T47D (cell line): ENCODE measurements at regions not wholly inside any gene's neighbourhood (a gene's known extent, or its start where the extent isn't known, plus 50 kb on each side); places are given as distances from the start of the nearest gene placed in this dataset.

Source experiments
- DNase-seq, 2 experiments: peaks; one replicate each; pipeline versions ENCODE4 v3.0.0 to v3.0.0-alpha.2; 2011 to 2012; ENCODE audit warnings: low read depth in 1 of 2, low spot score in 1 of 2
- JUND ChIP-seq: IDR thresholded peaks from 2 replicates; pipeline ENCODE4 v1.6.1; 2012; ENCODE audit warnings: low read depth
- in situ Hi-C: cut with HindIII; loops from 2 replicates; pipeline ENCODE4 v1.10.0; 2016; ENCODE audit warnings: low sequenced_read_pairs, low pct_unique_long_range_greater_than_20kb

DNA sequence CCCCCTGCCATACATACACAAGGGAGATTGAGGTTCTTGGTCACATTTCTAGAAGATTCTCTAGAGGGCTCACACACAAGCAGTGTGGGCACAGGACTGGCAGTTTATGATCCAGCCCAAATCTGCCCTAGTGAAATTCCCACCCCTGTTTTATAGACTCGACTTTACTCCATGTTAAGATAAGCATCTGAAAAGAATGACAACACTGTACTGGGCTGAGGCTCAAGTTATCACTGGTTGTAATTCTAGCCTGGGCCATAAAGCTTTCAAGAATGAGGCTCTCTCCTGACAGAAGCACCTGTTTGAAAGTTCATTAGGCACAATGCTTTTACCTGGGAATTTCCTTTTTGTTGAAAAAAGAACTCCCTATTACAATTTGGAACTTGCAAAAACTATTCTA, 195.6 kb upstream of the GLI3 start:
- DNase-seq = no peak
- TF ChIP-seq JUND = no peak
- in situ Hi-C loops = no loop called here

DNA sequence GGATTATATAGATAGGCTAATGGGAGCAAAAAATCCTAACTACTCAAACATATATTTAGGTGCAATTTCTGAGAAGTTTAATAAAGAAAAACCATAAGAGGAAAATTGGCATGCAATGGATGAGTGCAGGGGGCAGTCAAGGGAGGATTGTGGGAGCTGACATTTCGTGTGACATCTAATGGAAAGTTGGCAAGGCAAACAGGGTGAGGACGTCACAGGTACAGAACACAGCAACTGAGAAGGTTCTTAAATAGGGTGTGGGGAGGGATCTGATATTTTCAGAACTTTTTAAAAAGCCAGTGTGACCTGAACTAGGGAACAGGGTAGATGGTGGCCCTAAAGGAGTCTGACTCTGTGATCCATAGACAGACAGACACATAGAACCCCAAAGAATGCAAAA, 194.9 kb upstream of the GLI3 start:
- in situ Hi-C loops = no loop called here
- no peak for TF ChIP-seq JUND
- no peak for DNase-seq

DNA sequence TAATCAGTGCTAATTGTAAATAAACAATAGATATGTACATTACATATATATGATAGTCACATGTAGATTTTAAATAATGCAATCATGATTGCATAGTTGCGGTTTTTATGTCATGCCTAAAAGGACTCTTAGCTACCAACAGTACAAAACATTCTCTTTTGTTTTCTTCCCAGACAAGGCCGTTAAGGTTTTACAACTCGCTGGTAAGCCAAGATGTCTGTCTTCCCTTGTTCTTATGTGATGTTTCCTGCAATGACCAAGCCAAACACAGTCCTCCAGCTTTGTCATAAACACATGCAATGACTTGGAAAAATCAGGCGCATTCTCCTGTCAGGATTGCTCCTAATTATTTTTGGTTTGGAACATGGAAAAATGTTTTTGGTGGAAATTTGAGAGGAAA, 192.3 kb upstream of the GLI3 start:
- no peak for TF ChIP-seq JUND
- in situ Hi-C loops = no loop called here
- DNase-seq = no peak

DNA sequence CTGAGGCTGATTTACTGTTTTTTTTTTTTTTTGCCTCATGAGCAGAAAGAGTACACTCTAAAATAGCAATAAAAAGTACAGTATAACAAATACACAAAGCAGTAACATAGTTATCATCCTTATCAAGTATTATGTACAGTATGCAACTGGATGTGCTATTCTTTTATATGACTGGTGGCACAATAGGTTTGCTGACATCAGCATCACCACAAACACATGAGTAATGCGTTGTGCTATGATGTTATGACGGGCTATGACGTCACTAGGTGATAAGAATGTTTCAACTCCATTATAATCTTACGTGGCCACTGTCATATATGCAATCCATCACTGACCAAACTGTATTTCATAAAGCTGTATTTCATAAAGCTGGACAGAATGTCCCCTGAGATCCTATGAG, 189.2 kb upstream of the GLI3 start:
- DNase-seq = no peak
- no peak for TF ChIP-seq JUND
- in situ Hi-C loops = no loop called here

DNA sequence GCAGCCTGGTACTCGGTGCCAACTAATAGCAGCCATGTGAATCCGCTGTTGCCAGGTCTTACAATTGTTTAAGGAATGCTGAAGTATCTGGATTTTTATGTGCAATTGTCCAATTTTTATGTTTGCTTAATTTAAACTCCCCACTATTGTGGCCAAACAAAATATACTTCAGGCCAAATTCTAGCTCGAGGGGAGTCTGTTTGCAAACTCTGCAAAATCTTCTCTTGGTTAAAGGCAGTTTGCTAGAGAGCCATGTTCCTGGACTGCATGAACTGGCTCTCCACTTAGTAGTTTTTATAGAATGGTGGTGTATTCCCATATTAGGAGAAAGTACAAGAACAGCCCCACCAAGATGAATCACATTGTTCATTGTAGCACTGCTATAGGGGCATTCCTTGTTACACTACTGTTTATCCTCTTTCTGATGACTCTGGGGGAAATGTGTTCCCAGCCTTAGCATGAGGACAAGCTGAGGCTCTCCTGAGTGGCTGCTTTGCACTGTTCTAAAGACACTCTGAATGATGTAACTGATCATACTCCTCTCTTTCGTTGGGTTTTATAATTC, 178.0 kb upstream of the GLI3 start:
- TF ChIP-seq JUND = no peak
- no peak for DNase-seq
- in situ Hi-C loops = no loop called here

DNA sequence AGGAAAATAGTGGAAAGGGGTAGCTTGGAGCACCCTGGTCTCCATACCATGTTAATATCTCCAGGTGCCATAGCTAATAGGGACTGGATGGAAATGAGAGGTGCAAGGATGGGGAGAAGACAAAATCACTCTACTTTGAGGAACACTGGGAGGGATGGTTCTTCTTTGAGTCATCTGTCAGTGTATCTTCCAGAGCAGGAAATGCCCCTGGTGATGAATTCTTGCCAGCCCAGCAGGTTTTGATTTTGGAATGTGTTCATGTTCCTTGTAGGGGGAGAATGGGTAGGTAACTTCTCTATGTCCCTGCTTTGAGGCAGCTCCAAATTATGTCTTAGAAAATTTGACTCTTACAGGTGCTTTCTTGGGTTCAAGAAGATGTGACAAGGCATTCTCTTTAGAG, 177.0 kb upstream of the GLI3 start:
- peak in 1 of 2 experiments; percentile 32 for DNase-seq
- in situ Hi-C loops = no loop called here
- no peak for TF ChIP-seq JUND

DNA sequence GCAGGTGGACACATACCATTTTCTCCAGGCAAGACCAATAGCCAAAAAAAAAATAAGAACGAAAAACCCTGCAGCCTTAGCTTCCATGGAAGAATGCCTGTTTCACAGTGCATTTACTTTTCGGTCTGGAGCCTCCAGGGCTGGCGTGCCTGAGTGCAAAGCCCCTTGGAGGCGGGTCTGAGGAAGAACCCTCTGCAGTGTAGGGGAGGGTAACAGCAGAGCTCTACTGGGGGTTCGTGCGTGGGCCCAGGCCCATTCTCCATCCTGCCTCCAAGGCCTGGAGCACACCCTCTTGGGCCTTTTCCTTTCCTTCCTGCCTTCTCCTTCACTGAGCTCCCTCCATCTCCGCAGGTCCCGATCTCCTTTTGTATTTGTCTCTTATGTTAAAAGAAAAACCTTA, 172.3 kb upstream of the GLI3 start:
- in situ Hi-C loops = no loop called here
- no peak for TF ChIP-seq JUND

DNA sequence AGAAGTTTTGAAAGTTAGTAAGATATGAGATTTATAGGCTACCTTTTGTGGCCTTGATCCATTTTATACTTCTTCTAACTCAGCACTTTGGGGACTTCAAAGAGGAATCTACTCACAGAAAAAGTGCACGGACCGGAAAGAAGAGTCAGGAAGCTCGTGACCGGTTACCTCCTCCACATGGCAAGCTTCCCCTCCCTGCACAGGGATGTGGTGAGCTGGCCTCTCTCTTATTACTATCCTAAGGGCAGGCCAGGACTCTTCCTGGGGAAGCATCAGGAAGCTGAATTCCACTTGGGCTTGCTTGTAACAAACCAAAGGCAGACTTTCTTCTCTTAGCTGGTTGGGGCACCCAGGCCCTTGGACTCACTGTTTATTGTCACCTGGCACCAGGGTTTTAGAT, 170.8 kb upstream of the GLI3 start:
- DNase-seq = peak in 1 of 2 experiments; percentile 75
- TF ChIP-seq JUND = no peak
- in situ Hi-C loops = no loop called here

More for the DNA sequence above, 172.3 kb upstream of the GLI3 start:
- no peak for DNase-seq

DNA sequence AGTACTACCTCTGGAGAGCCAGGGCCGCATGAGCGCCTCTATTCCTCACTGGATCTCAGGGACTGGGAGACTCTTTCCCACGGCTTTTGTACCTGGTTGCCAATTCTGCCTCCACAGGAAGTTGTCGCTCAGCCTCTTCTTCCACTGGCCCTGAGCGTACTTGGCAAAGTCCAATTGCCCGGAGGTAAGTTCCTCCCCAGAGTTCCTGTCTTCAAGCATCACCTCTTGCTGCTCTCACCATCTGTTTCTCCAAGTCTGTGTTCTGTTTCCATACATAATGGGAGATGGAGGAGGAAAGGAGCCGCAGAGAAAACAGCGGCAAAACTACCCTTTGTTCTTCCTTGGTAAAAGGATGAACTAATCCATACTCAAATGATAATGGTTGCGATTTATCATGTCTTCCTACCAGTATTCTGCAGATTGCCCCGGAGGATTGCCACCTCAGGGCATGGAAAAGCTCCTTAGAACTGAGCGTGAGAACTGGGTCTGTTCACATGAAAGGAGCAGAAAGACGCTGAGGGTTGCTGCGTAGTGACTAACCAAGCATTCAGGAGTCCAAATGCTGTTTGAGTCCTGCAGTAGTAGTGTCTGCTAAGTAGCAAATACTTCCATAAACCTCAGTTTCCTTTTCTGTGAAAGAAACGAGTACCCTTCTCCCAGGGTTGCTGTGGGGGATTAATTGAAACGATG, 170.2 kb upstream of the GLI3 start:
- in situ Hi-C loops = no loop called here
- no peak for DNase-seq
- TF ChIP-seq JUND = no peak

DNA sequence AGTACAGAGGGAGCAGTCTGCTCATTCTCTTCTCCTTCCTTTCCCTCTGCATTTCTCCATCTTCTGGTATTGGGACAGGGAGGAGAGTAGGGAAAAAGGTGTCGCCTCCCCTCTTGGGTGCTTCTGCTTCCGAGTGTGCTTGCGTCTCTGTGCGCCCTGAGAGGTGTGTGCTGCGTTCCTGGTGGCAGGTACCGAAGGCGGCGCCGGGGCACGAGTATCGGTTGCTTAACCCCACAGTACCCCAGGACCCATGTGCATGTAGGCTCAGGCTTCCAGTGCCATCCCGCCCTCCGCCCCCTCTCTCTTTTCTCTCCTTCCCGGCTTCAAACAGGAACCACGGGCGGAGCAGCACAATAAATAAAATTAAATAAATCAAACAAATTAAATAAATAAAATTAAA, 169.3 kb upstream of the GLI3 start:
- in situ Hi-C loops = no loop called here
- TF ChIP-seq JUND = no peak
- no peak for DNase-seq

DNA sequence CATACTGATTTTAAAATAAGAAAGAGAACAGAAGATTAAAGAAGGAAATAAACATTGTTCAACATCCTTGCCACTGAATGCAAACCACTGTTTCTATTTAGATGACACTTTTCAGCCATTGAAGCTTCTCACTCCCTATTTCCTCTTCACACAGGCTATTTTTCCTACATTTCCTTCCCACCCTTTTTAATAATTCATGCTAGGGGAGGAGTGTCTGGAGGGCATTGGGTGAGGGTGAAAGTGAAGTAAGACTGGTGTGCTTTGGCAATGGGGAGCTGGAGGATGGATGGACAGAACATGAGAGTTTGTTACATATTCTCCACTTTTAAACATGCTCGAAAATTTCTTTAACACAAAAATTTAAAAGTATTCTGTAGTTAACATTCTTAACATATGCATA, 168.8 kb upstream of the GLI3 start:
- in situ Hi-C loops = no loop called here
- no peak for TF ChIP-seq JUND

DNA sequence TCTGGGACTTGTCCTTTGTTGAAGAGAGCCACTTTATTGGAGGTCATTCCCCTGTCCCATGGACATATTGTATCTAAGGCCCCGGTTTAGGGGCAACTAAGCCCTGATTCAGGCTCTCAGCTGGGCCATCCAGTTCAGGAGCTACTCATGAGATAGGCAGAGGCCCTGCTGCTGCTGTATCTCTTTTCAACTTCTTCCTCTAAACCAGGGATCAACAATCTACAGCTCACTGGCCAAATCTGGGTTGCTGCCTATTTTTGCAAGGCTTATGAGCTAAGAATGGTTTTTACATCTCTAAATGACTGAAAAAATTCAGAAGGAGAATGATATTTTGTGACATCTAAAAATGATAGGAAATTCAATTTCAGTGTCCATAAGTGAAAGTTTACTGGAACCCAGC, 166.8 kb upstream of the GLI3 start:
- no peak for DNase-seq
- no peak for TF ChIP-seq JUND
- in situ Hi-C loops = no loop called here

More for the DNA sequence above, 168.8 kb upstream of the GLI3 start:
- no peak for DNase-seq

DNA sequence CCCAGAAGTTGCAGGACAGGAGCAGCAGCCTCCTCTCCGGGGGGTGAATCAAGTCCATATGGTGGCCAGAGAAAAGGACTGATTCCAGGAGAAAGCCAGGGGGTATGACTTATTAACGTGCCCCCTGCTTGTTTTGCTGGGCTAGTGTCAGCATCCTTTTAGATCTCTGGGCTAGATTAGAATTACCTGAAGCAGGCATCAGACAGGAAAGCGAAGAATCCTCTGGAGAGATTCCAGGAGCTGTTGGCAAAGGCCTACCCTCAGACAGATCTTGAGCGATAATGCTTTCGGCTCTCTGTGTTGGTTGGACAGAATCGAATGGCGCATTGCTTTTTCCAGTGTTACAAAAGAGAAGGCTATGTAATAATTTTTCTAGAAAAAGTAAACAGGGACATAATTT, 164.0 kb upstream of the GLI3 start:
- in situ Hi-C loops = no loop called here
- no peak for TF ChIP-seq JUND

DNA sequence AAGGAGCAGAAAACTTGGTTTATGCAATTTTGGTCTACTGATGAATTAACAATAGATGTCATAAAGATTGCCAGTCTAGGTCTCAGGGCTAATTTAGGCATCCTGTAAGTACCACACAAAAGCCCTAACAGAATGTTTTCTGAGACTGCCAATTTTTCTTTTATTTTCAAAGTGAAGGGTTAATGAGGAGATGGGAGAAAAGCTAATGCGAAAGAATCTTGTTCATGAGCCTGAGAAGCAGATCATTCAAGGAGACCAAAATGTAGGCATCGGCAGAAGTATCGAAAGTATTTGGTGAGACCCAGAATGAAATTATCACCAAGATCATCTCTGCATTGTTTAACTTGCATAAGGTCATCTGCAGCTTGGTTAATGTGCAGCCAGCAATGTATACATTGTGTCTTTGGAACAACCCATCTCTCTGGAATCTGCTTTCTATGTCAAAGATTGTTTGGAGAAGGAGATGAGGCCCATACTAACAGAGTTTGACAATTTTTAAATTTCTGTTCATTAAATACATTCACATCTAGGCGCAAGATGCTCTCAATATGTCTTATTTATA, 163.3 kb upstream of the GLI3 start:
- in situ Hi-C loops = no loop called here
- no peak for DNase-seq
- no peak for TF ChIP-seq JUND

More for the DNA sequence above, 164.0 kb upstream of the GLI3 start:
- DNase-seq = peak in 1 of 2 experiments; percentile 23
